Trophoblast cell (in vitro differentiated cells and primary cell): ENCODE measurements at regions not wholly inside any gene's neighbourhood (a gene's known extent, or its start where the extent isn't known, plus 50 kb on each side); places are given as distances from the start of the nearest gene placed in this dataset.
A peak's percentile ranks its signal among the peaks of the same experiment; 100 is the strongest.

Experiments used
- DNase-seq, 2 donors: peaks; one replicate each; pipeline ENCODE4 v3.0.0-alpha.2; 2016
- H2AFZ ChIP-seq: 2 replicates; pipeline ENCODE4 v1.6.1; 2013; ENCODE audit warnings: low read length, moderate library complexity, mild to moderate bottlenecking; ENCODE audit not compliant: insufficient read depth, poor library complexity
- H2AK5ac ChIP-seq: 2 replicates; pipeline ENCODE4 v1.6.1; 2013; ENCODE audit warnings: mild to moderate bottlenecking, low read length
- H2BK120ac ChIP-seq: 2 replicates; pipeline ENCODE4 v1.6.1; 2013; ENCODE audit warnings: low read length, mild to moderate bottlenecking, moderate library complexity; ENCODE audit not compliant: insufficient read depth, poor library complexity
- H2BK12ac ChIP-seq: 2 replicates; pipeline ENCODE4 v1.6.1; 2013; ENCODE audit warnings: mild to moderate bottlenecking, low read length, moderate library complexity
- H2BK5ac ChIP-seq: 2 replicates; pipeline ENCODE4 v1.6.1; 2013; ENCODE audit warnings: low read length, low read depth, moderate library complexity, mild to moderate bottlenecking; ENCODE audit not compliant: poor library complexity
- H3K14ac ChIP-seq: 2 replicates; pipeline ENCODE4 v1.6.1; 2013; ENCODE audit warnings: mild to moderate bottlenecking, low read length
- H3K18ac ChIP-seq: 2 replicates; pipeline ENCODE4 v1.6.1; 2013; ENCODE audit warnings: mild to moderate bottlenecking, low read length
- H3K23ac ChIP-seq: 2 replicates; pipeline ENCODE4 v1.6.1; 2013; ENCODE audit warnings: low read length
- H3K27ac ChIP-seq: 2 replicates; pipeline ENCODE4 v1.5.1; 2013; ENCODE audit warnings: low read depth, mild to moderate bottlenecking, inconsistent platforms, low read length, moderate library complexity
- H3K27me3 ChIP-seq: 2 replicates; pipeline ENCODE4 v1.6.1; 2013; ENCODE audit warnings: inconsistent platforms, mild to moderate bottlenecking, low read length, moderate library complexity; ENCODE audit not compliant: insufficient read depth
- H3K36me3 ChIP-seq, 2 experiments: 1 replicate in 1 of 2; 2 replicates in 1 of 2; pipeline ENCODE4 v1.6.1; 2013; ENCODE audit warnings: low read length in 2 of 2, mild to moderate bottlenecking in 2 of 2, moderate library complexity in 1 of 2; ENCODE audit not compliant: insufficient read depth in 2 of 2, control insufficient read depth in 1 of 2
- H3K4ac ChIP-seq: 2 replicates; pipeline ENCODE4 v1.6.1; 2013; ENCODE audit warnings: low read depth, mild to moderate bottlenecking, low read length, moderate library complexity
- H3K4me1 ChIP-seq, 2 experiments: 1 replicate in 1 of 2; 2 replicates in 1 of 2; pipeline ENCODE4 v1.6.1; 2013; ENCODE audit warnings: low read length in 2 of 2, mild to moderate bottlenecking in 2 of 2, moderate library complexity in 1 of 2; ENCODE audit not compliant: insufficient read depth in 2 of 2, control insufficient read depth in 1 of 2
- H3K4me2 ChIP-seq: 2 replicates; pipeline ENCODE4 v1.6.1; 2013; ENCODE audit warnings: inconsistent platforms, mild to moderate bottlenecking, low read length, moderate library complexity
- H3K4me3 ChIP-seq: 2 replicates; pipeline ENCODE4 v1.5.1; 2013; ENCODE audit warnings: mild to moderate bottlenecking, low read depth, low read length, inconsistent platforms
- H3K79me1 ChIP-seq: one replicate; pipeline ENCODE4 v1.6.1; 2013; ENCODE audit warnings: low read length
- H3K79me2 ChIP-seq: 2 replicates; pipeline ENCODE4 v1.6.1; 2013; ENCODE audit warnings: low read length, mild to moderate bottlenecking; ENCODE audit not compliant: control insufficient read depth, insufficient read depth, poor library complexity
- H3K9ac ChIP-seq: 2 replicates; pipeline ENCODE4 v1.6.1; 2013; ENCODE audit warnings: mild to moderate bottlenecking, low read length
- H3K9me3 ChIP-seq: 2 replicates; pipeline ENCODE4 v1.6.1; 2013; ENCODE audit warnings: low read depth, mild to moderate bottlenecking, control low read depth, inconsistent platforms, low read length; ENCODE audit not compliant: insufficient read depth
- H4K12ac ChIP-seq: 2 replicates; pipeline ENCODE4 v1.6.1; 2013; ENCODE audit warnings: low read depth, mild to moderate bottlenecking, low read length, moderate library complexity
- H4K8ac ChIP-seq: 2 replicates; pipeline ENCODE4 v1.6.1; 2013; ENCODE audit warnings: low read depth, mild to moderate bottlenecking, low read length, moderate library complexity
- H4K91ac ChIP-seq: one replicate; pipeline ENCODE4 v1.6.1; 2013; ENCODE audit warnings: low read depth, mild to moderate bottlenecking, low read length, moderate library complexity
- WGBS: extraction: QIAGEN DNeasy Blood & Tissue Kit; methylation state at CpG from one replicate; pipeline ENCODE4 v1.1.7; 2013; ENCODE audit warnings: missing lambda C conversion rate; ENCODE audit not compliant: insufficient read length, insufficient coverage; ENCODE audit errors: extremely low coverage; 5-methylcytosine and 5-hydroxymethylcytosine counted together

DNA sequence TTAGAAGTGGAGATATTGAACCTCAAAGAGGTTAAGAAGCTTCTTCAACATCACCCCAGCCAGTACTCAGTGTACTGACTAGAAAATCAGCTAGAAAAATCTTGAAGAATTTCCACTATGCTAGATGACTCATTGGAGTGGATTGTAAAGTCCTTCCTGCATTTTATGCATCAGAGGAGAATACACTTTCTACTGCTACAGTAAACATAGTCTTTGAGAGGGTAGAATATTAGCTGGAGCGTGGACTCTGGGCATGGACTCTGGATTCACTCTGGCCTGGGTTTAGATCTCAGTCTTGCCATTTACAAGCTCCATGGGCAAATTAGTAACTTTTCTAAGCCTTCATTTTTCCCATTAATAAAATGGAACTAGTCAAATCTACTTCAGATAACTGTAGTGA, 215.9 kb downstream of the IRS1 start:
- Histone ChIP-seq H3K9ac (no peak overlapping the region), H3K18ac (no peak overlapping the region), H2BK120ac (no peak overlapping the region), H3K27ac (peak overlapping the region; percentile 14), H2BK5ac (no peak overlapping the region), H3K4ac (no peak overlapping the region), H3K36me3 (no peaks in the 10 kb centered on the region), H3K23ac (no peak overlapping the region), H3K27me3 (no peaks in the 10 kb centered on the region), H3K79me2 (no peaks in the 10 kb centered on the region), H3K9me3 (no peaks in the 10 kb centered on the region), H4K8ac (no peak overlapping the region), H3K4me1 (peaks cover 3 to 12% of the 10 kb centered on the region in 2 experiments), H2BK12ac (no peak overlapping the region), H4K12ac (no peak overlapping the region), H3K4me3 (no peak overlapping the region), H3K4me2 (no peak overlapping the region), H2AK5ac (no peak overlapping the region), H3K79me1 (peaks cover 6% of the 10 kb centered on the region), H2AFZ (no peak overlapping the region), H4K91ac (no peak overlapping the region), H3K14ac (no peak overlapping the region)
- peak in 1 of 2 donors; percentile 82 for DNase-seq
- WGBS: no CpG with 5 or more reads among the region's 1 CpG

DNA sequence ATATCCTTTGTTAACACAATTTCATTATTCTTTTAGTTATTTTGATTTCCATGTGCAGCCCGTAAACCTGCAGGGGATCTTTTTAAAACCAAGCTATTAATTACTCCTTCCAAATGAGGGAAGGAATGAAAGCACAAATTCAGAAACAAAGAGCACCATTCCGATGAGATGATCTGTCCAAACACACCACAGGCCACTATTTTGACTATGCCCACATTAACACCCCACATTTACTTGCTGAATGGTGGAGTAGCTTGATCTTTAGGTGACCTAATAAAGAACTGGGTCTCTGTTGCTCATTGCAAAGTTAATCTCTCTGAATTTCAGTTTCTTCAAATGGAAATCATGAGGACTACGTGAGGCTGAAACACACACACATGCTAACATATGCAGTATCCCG, 218.0 kb downstream of the IRS1 start:
- H3K4ac ChIP-seq: no peak overlapping the region
- DNase-seq: peak in 1 of 2 donors; percentile 36
- H3K14ac ChIP-seq: no peak overlapping the region
- no CpG with 5 or more reads among the region's 4 CpGs for WGBS
- no peak overlapping the region for H3K23ac ChIP-seq
- H3K79me1 ChIP-seq: peaks cover 6% of the 10 kb centered on the region
- no peak overlapping the region for H4K8ac ChIP-seq
- H3K9ac ChIP-seq: no peak overlapping the region
- no peak overlapping the region for H2BK12ac ChIP-seq
- peaks cover 3 to 12% of the 10 kb centered on the region in 2 experiments for H3K4me1 ChIP-seq
- H2BK120ac ChIP-seq: no peak overlapping the region
- no peak overlapping the region for H3K27ac ChIP-seq
- no peak overlapping the region for H4K12ac ChIP-seq
- H2AFZ ChIP-seq: no peak overlapping the region
- no peak overlapping the region for H3K4me3 ChIP-seq
- H4K91ac ChIP-seq: no peak overlapping the region
- H2BK5ac ChIP-seq: no peak overlapping the region
- no peaks in the 10 kb centered on the region for H3K9me3 ChIP-seq
- H3K4me2 ChIP-seq: no peak overlapping the region
- no peaks in the 10 kb centered on the region for H3K79me2 ChIP-seq
- H2AK5ac ChIP-seq: no peak overlapping the region
- H3K36me3 ChIP-seq: no peaks in the 10 kb centered on the region
- no peak overlapping the region for H3K18ac ChIP-seq
- H3K27me3 ChIP-seq: no peaks in the 10 kb centered on the region

DNA sequence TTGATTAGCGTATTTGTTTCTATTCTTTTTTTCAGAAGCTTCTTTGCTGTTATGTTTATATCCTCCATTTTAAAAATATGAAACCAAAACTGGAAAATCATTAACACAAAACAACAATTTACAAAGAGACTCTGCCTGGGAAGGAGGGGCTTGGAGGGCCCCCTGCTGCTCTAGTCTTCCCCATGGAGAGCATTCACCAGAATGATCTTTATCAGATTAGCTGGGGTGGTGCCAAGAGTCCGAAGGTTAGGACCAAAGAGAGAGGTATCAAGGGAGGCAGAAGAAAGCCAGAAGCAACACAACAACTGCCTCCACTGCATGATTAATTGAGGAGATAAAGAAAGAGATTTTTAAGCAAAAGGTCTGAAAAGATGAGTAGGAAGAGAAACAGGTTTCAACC, 218.6 kb downstream of the IRS1 start:
- DNase-seq: no peak
- Histone ChIP-seq H2AK5ac (no peak overlapping the region), H3K36me3 (no peaks in the 10 kb centered on the region), H3K23ac (no peak overlapping the region), H3K4me1 (peaks cover 3 to 12% of the 10 kb centered on the region in 2 experiments), H2BK120ac (no peak overlapping the region), H2BK5ac (no peak overlapping the region), H4K8ac (no peak overlapping the region), H4K91ac (no peak overlapping the region), H3K27ac (no peak overlapping the region), H2AFZ (no peak overlapping the region), H3K27me3 (no peaks in the 10 kb centered on the region), H3K18ac (no peak overlapping the region), H4K12ac (no peak overlapping the region), H3K4ac (no peak overlapping the region), H3K79me1 (peaks cover 6% of the 10 kb centered on the region), H2BK12ac (no peak overlapping the region), H3K4me3 (no peak overlapping the region), H3K4me2 (no peak overlapping the region), H3K79me2 (no peaks in the 10 kb centered on the region), H3K9ac (no peak overlapping the region), H3K9me3 (no peaks in the 10 kb centered on the region), H3K14ac (no peak overlapping the region)
- no CpG with 5 or more reads among the region's 2 CpGs for WGBS

DNA sequence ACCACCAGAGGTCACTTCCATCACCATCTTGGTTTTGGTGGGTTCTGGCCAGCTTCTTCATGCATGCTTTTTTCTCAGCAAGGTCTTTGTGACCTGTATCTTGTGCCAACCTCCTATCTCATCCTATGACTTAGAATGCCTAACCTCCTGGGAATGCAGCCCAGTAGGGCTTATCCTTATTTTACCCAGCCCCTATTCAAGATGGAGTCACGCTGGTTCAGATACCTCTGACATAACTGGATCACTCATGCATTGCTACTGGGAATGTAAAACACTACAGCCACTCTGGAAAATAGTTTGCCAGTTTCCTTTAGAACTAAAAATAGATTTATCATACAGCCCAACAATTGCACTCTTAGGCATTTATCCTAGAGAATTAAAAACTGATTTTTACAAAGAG, 219.2 kb downstream of the IRS1 start:
- Histone ChIP-seq H3K4me1 (peaks cover 3 to 14% of the 10 kb centered on the region in 2 experiments), H2AK5ac (no peak overlapping the region), H3K4ac (no peak overlapping the region), H3K4me2 (no peak overlapping the region), H3K9ac (no peak overlapping the region), H3K9me3 (no peaks in the 10 kb centered on the region), H3K27ac (no peak overlapping the region), H3K79me1 (peaks cover 6% of the 10 kb centered on the region), H3K23ac (no peak overlapping the region), H4K12ac (no peak overlapping the region), H3K14ac (no peak overlapping the region), H3K4me3 (no peak overlapping the region), H2BK12ac (no peak overlapping the region), H4K91ac (no peak overlapping the region), H2BK5ac (no peak overlapping the region), H4K8ac (no peak overlapping the region), H2BK120ac (no peak overlapping the region), H3K27me3 (no peaks in the 10 kb centered on the region), H3K36me3 (no peaks in the 10 kb centered on the region), H2AFZ (no peak overlapping the region), H3K18ac (no peak overlapping the region), H3K79me2 (no peaks in the 10 kb centered on the region)
- WGBS: no CpG with 5 or more reads among the region's 1 CpG
- DNase-seq: peak; percentile 33 to 71
